Neural cell (in vitro differentiated cells): ENCODE measurements at regions not wholly inside any gene's neighbourhood (a gene's known extent, or its start where the extent isn't known, plus 50 kb on each side); places are given as distances from the start of the nearest gene placed in this dataset.

Experiments
- H2AFZ ChIP-seq: fragments of 200-600, 300-800 bp; sonication (generic), shearing (Covaris generic); 2 replicates; pipeline ENCODE4 v1.6.0; 2014; ENCODE audit warnings: low read depth, mild to moderate bottlenecking, antibody characterized with exemption, low read length, moderate library complexity
- H3F3A ChIP-seq: fragments of 200-600 bp; shearing (Covaris generic); 2 replicates; pipeline ENCODE4 v1.6.1; 2016; ENCODE audit warnings: mild to moderate bottlenecking, moderate library complexity, mixed read lengths, antibody characterized with exemption, low read length; ENCODE audit not compliant: insufficient read depth, poor library complexity, severe bottlenecking
- H3K27ac ChIP-seq: fragments of 200-600, 300-800 bp; sonication (generic), shearing (Covaris generic); 2 replicates; pipeline ENCODE4 v1.5.1; 2014; ENCODE audit warnings: mild to moderate bottlenecking, low read length, moderate library complexity
- H3K27me3 ChIP-seq: fragments of 300-800, 200-600 bp; sonication (generic), shearing (Covaris generic); 2 replicates; pipeline ENCODE4 v1.6.0; 2014; ENCODE audit warnings: mild to moderate bottlenecking, low read depth, low read length, moderate library complexity; ENCODE audit not compliant: insufficient read depth
- H3K36me3 ChIP-seq: fragments of 300-800, 200-600 bp; sonication (generic), shearing (Covaris generic); 2 replicates; pipeline ENCODE4 v1.5.1; 2014; ENCODE audit warnings: mild to moderate bottlenecking, antibody characterized with exemption, low read length, moderate library complexity; ENCODE audit not compliant: insufficient read depth
- H3K4me2 ChIP-seq: fragments of 300-800, 200-600 bp; sonication (generic), shearing (Covaris generic); 2 replicates; pipeline ENCODE4 v1.6.0; 2014; ENCODE audit warnings: mild to moderate bottlenecking, low read length
- H3K4me3 ChIP-seq: fragments of 300-800, 200-600 bp; sonication (generic), shearing (Covaris generic); 2 replicates; pipeline ENCODE4 v1.5.1; 2014; ENCODE audit warnings: mild to moderate bottlenecking, low read length, moderate library complexity
- H3K79me2 ChIP-seq: fragments of 200-600 bp; shearing (Covaris generic); replicated peaks from 2 replicates; pipeline ENCODE4 v1.6.0; 2014; ENCODE audit warnings: mild to moderate bottlenecking, low read length, moderate library complexity; ENCODE audit not compliant: insufficient read depth
- H3K9ac ChIP-seq: fragments of 300-800, 200-600 bp; sonication (generic), shearing (Covaris generic); 2 replicates; pipeline ENCODE4 v1.6.1; 2016; ENCODE audit warnings: mild to moderate bottlenecking, low read length, mixed read lengths
- H3K9me2 ChIP-seq: fragments of 200-600 bp; shearing (Covaris generic); 2 replicates; pipeline ENCODE4 v1.6.1; 2016; ENCODE audit warnings: mild to moderate bottlenecking, low read length, mixed read lengths; ENCODE audit not compliant: insufficient read depth
- H3K9me3 ChIP-seq: fragments of 200-600, 300-800 bp; sonication (generic), shearing (Covaris generic); 2 replicates; pipeline ENCODE4 v1.6.1; 2016; ENCODE audit warnings: mild to moderate bottlenecking, mixed run types, low read length, moderate library complexity, mixed read lengths
- H4K20me1 ChIP-seq: fragments of 200-600 bp; shearing (Covaris generic); 2 replicates; pipeline ENCODE4 v1.6.1; 2016; ENCODE audit warnings: mild to moderate bottlenecking, mixed run types; ENCODE audit not compliant: insufficient read depth
- EP300 ChIP-seq: fragments of 450-650 bp; conservative IDR thresholded peaks from 2 replicates; pipeline ENCODE4 v1.6.1; 2014; ENCODE audit warnings: antibody characterized with exemption, mild to moderate bottlenecking, moderate library complexity; ENCODE audit not compliant: poor library complexity, severe bottlenecking
- EZH2 ChIP-seq: fragments of 200-600, 300-800 bp; shearing (Covaris generic), sonication (generic); IDR thresholded peaks from 2 replicates; pipeline ENCODE4 v1.6.1; 2014; ENCODE audit warnings: antibody characterized with exemption, low read length, borderline replicate concordance, mild to moderate bottlenecking; ENCODE audit not compliant: insufficient read depth, poor library complexity, severe bottlenecking
- MXI1 ChIP-seq: fragments of 450-650 bp; conservative IDR thresholded peaks from 2 replicates; pipeline ENCODE4 v1.6.1; 2014; ENCODE audit warnings: antibody characterized with exemption, mild to moderate bottlenecking; ENCODE audit not compliant: poor library complexity, severe bottlenecking
- POLR2AphosphoS5 ChIP-seq: IDR thresholded peaks from 2 replicates; pipeline ENCODE4 v1.6.1; 2012
- RAD21 ChIP-seq: fragments of 450-650 bp; conservative IDR thresholded peaks from 2 replicates; pipeline ENCODE4 v1.6.1; 2014; ENCODE audit warnings: antibody characterized with exemption, mild to moderate bottlenecking, moderate library complexity
- SMC3 ChIP-seq: fragments of 450-650 bp; conservative IDR thresholded peaks from 2 replicates; pipeline ENCODE4 v1.6.1; 2014; ENCODE audit warnings: antibody characterized with exemption, mild to moderate bottlenecking, moderate library complexity; ENCODE audit not compliant: poor library complexity
- TAF1 ChIP-seq: IDR thresholded peaks from 2 replicates; pipeline ENCODE4 v1.6.1; 2012; ENCODE audit warnings: low read depth
- TF ChIP-seq, protein P1 (sequence below): IDR thresholded peaks from 2 replicates; pipeline ENCODE4 v1.6.1; 2012; ENCODE audit warnings: borderline replicate concordance
- TF ChIP-seq, protein P2 (sequence below): fragments of 450-650 bp; IDR thresholded peaks from 2 replicates; pipeline ENCODE4 v1.5.1; 2014; ENCODE audit warnings: antibody characterized with exemption, mild to moderate bottlenecking, moderate library complexity; ENCODE audit not compliant: poor library complexity, severe bottlenecking

- H3K27me3 ChIP-seq: no peaks in the 10 kb centered on the region
- no peak overlapping the region for H3K4me2 ChIP-seq
- H3K4me3 ChIP-seq: no peak overlapping the region
- no peaks in the 10 kb centered on the region for H3K9me2 ChIP-seq
- no peak for TF ChIP-seq MXI1
- no peak for TF ChIP-seq POLR2AphosphoS5
- no peak for TF ChIP-seq EP300
- no peak for TF ChIP-seq EZH2
- no peak for TF ChIP-seq TAF1
- no peak for TF ChIP-seq SMC3
- no peak for TF ChIP-seq RAD21
- TF ChIP-seq, protein P1, sequence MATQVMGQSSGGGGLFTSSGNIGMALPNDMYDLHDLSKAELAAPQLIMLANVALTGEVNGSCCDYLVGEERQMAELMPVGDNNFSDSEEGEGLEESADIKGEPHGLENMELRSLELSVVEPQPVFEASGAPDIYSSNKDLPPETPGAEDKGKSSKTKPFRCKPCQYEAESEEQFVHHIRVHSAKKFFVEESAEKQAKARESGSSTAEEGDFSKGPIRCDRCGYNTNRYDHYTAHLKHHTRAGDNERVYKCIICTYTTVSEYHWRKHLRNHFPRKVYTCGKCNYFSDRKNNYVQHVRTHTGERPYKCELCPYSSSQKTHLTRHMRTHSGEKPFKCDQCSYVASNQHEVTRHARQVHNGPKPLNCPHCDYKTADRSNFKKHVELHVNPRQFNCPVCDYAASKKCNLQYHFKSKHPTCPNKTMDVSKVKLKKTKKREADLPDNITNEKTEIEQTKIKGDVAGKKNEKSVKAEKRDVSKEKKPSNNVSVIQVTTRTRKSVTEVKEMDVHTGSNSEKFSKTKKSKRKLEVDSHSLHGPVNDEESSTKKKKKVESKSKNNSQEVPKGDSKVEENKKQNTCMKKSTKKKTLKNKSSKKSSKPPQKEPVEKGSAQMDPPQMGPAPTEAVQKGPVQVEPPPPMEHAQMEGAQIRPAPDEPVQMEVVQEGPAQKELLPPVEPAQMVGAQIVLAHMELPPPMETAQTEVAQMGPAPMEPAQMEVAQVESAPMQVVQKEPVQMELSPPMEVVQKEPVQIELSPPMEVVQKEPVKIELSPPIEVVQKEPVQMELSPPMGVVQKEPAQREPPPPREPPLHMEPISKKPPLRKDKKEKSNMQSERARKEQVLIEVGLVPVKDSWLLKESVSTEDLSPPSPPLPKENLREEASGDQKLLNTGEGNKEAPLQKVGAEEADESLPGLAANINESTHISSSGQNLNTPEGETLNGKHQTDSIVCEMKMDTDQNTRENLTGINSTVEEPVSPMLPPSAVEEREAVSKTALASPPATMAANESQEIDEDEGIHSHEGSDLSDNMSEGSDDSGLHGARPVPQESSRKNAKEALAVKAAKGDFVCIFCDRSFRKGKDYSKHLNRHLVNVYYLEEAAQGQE: no peak
- TF ChIP-seq, protein P2, sequence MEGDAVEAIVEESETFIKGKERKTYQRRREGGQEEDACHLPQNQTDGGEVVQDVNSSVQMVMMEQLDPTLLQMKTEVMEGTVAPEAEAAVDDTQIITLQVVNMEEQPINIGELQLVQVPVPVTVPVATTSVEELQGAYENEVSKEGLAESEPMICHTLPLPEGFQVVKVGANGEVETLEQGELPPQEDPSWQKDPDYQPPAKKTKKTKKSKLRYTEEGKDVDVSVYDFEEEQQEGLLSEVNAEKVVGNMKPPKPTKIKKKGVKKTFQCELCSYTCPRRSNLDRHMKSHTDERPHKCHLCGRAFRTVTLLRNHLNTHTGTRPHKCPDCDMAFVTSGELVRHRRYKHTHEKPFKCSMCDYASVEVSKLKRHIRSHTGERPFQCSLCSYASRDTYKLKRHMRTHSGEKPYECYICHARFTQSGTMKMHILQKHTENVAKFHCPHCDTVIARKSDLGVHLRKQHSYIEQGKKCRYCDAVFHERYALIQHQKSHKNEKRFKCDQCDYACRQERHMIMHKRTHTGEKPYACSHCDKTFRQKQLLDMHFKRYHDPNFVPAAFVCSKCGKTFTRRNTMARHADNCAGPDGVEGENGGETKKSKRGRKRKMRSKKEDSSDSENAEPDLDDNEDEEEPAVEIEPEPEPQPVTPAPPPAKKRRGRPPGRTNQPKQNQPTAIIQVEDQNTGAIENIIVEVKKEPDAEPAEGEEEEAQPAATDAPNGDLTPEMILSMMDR: no peak
- H3K36me3 ChIP-seq: no peaks in the 10 kb centered on the region
- H3K27ac ChIP-seq: no peak overlapping the region
- no peaks in the 10 kb centered on the region for H3K79me2 ChIP-seq
- H2AFZ ChIP-seq: no peak overlapping the region
- no peak overlapping the region for H3K9ac ChIP-seq
- H4K20me1 ChIP-seq: no peaks in the 10 kb centered on the region
- no peaks in the 10 kb centered on the region for H3K9me3 ChIP-seq
- no peaks in the 10 kb centered on the region for H3F3A ChIP-seq
Observed at GRCh38 chr4:134948110-134948642, 746.6 kb upstream of the PABPC4L start.

DNA sequence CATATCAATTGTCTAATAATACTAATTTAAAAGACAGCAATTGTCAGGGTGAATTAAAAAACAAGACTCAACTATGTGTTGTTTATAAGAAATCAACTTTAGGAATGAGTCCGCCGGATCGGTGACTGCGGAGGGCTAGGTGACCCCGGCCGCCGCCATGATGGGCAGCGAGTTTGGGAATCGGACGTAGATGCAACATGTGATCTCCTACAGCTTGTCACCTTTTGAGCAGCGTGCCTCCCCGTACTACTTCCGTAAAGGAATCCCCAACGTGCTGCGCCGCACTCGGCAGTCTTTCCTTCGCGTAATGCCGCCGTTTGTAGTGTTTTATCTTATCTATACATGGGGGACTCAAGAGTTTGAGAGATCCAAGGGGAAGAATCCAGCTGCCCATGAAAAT, 742.5 kb upstream of the PABPC4L start:
- no peak overlapping the region for H2AFZ ChIP-seq
- H3K9me2 ChIP-seq: no peaks in the 10 kb centered on the region
- TF ChIP-seq RAD21 (no peak), TAF1 (no peak), EP300 (no peak)
- TF ChIP-seq, protein P2: no peak
- H3K9me3 ChIP-seq: no peaks in the 10 kb centered on the region
- no peaks in the 10 kb centered on the region for H4K20me1 ChIP-seq
- no peaks in the 10 kb centered on the region for H3K36me3 ChIP-seq
- H3K4me3 ChIP-seq: no peak overlapping the region
- H3K79me2 ChIP-seq: no peaks in the 10 kb centered on the region
- no peak overlapping the region for H3K9ac ChIP-seq
- H3K27me3 ChIP-seq: no peaks in the 10 kb centered on the region
- H3K27ac ChIP-seq: no peak overlapping the region
- no peaks in the 10 kb centered on the region for H3F3A ChIP-seq
- no peak overlapping the region for H3K4me2 ChIP-seq
